ENCODE measurements at regions not wholly inside any gene's neighbourhood (a gene's known extent, or its start where the extent isn't known, plus 50 kb on each side); places are given as distances from the start of the nearest gene placed in this dataset.

GRCh38 chr12:93944911-93945310 lies 203.5 kb upstream of the PLXNC1 start:
- no peak for DNase-seq

GRCh38 chr12:93946542-93947150 lies 201.7 kb upstream of the PLXNC1 start:
- DNase-seq = no peak

- no peak for DNase-seq
Observed at GRCh38 chr12:93947486-93947885, 200.9 kb upstream of the PLXNC1 start.

GRCh38 chr12:93950311-93950710 lies 198.1 kb upstream of the PLXNC1 start:
- no peak for DNase-seq

- DNase-seq = no peak
Observed at GRCh38 chr12:93954166-93955112, 193.9 kb upstream of the PLXNC1 start.

GRCh38 chr12:93956551-93956950 lies 191.8 kb upstream of the PLXNC1 start:
- DNase-seq = no peak

GRCh38 chr12:93957168-93957567 lies 191.2 kb upstream of the PLXNC1 start:
- no peak for DNase-seq

GRCh38 chr12:93957870-93958269 lies 190.5 kb upstream of the PLXNC1 start:
- no peak for DNase-seq

GRCh38 chr12:93959657-93960056 lies 188.7 kb upstream of the PLXNC1 start:
- DNase-seq = no peak

- no peak for DNase-seq
Observed at GRCh38 chr12:93960521-93960920, 187.9 kb upstream of the PLXNC1 start.

GRCh38 chr12:93962336-93962735 lies 186.0 kb upstream of the PLXNC1 start:
- no peak for DNase-seq

GRCh38 chr12:93964936-93965335 lies 183.4 kb upstream of the PLXNC1 start:
- no peak for DNase-seq

- DNase-seq = no peak
Observed at GRCh38 chr12:93966516-93967133, 181.8 kb upstream of the PLXNC1 start.

- no peak for DNase-seq
Observed at GRCh38 chr12:93967454-93967853, 180.9 kb upstream of the PLXNC1 start.

GRCh38 chr12:93968536-93969285 lies 179.7 kb upstream of the PLXNC1 start:
- DNase-seq = no peak

GRCh38 chr12:93970900-93971688 lies 177.3 kb upstream of the PLXNC1 start:
- DNase-seq = no peak

- DNase-seq = no peak
Observed at GRCh38 chr12:93972411-93973208, 175.8 kb upstream of the PLXNC1 start.

- no peak for DNase-seq
Observed at GRCh38 chr12:93974252-93974651, 174.1 kb upstream of the PLXNC1 start.

GRCh38 chr12:93976024-93976423 lies 172.4 kb upstream of the PLXNC1 start:
- DNase-seq = no peak

GRCh38 chr12:93977081-93977480 lies 171.3 kb upstream of the PLXNC1 start:
- DNase-seq = no peak

GRCh38 chr12:93978553-93978952 lies 169.8 kb upstream of the PLXNC1 start:
- DNase-seq = no peak

Measured in hindlimb muscle (tissue), 1 donor.